IMR-90 (cell line): ENCODE measurements at regions not wholly inside any gene's neighbourhood (a gene's known extent, or its start where the extent isn't known, plus 50 kb on each side); places are given as distances from the start of the nearest gene placed in this dataset.

Source experiments
- ATAC-seq: fragments of 200-7000 bp; cut with Tn5 transposase; 2 replicates; pipeline ENCODE4 v1.9.1; 2020; ENCODE audit warnings: low read depth, mild to moderate bottlenecking, moderate library complexity
- BruUV-seq: library from RNA; stranded (reverse); fragments of 400-500 nt; replicated peaks from 2 replicates; lab custom pipeline; 2021; lab: Mats Ljungman, UMichigan
- CTCF ChIA-PET: fragments of 300-600 bp; formaldehyde crosslinking; extraction: SDS; loops from one replicate; lab custom pipeline; 2021; ENCODE audit warnings: antibody characterized with exemption; lab: Yijun Ruan, JAX
- POLR2A ChIA-PET: fragments of 300-600 bp; sonication (Branson Sonifier 250); formaldehyde crosslinking; loops from one replicate; lab custom pipeline; 2022; ENCODE audit warnings: antibody characterized with exemption; ENCODE audit not compliant: unreplicated experiment; lab: Charles Lee
- DNase-seq: peaks from one replicate; pipeline ENCODE4 v3.0.0; 2013
- H2AFZ ChIP-seq: replicated peaks from 2 replicates; pipeline ENCODE3; 2013; ENCODE audit warnings: low read length, mild to moderate bottlenecking; ENCODE audit not compliant: poor library complexity
- H2AK5ac ChIP-seq: 2 replicates; pipeline ENCODE4 v1.6.1; 2013; ENCODE audit warnings: low read depth, low read length, inconsistent platforms
- H2AK9ac ChIP-seq: replicated peaks from 2 replicates; pipeline ENCODE3; 2013; ENCODE audit warnings: mild to moderate bottlenecking, low read depth, low read length, moderate library complexity; ENCODE audit not compliant: poor library complexity
- H2BK120ac ChIP-seq: 2 replicates; pipeline ENCODE4 v1.6.1; 2013; ENCODE audit warnings: low read depth, low read length, inconsistent platforms
- H2BK15ac ChIP-seq: 3 replicates; pipeline ENCODE4 v1.6.1; 2013; ENCODE audit warnings: low read depth, low read length, inconsistent platforms
- H2BK20ac ChIP-seq: 2 replicates; pipeline ENCODE4 v1.6.1; 2013; ENCODE audit warnings: low read depth, mild to moderate bottlenecking, inconsistent platforms, low read length, moderate library complexity
- H2BK5ac ChIP-seq: 2 replicates; pipeline ENCODE4 v1.6.1; 2013; ENCODE audit warnings: mild to moderate bottlenecking, low read depth, low read length, inconsistent platforms; ENCODE audit not compliant: poor library complexity, severe bottlenecking
- H3K14ac ChIP-seq: replicated peaks from 2 replicates; pipeline ENCODE4 v1.6.1; 2013; ENCODE audit warnings: low read depth, low read length, inconsistent platforms
- H3K18ac ChIP-seq: 2 replicates; pipeline ENCODE4 v1.6.1; 2013; ENCODE audit warnings: low read depth, low read length, control low read depth
- H3K23ac ChIP-seq: 2 replicates; pipeline ENCODE4 v1.6.1; 2013; ENCODE audit warnings: low read depth, low read length, inconsistent platforms
- H3K27ac ChIP-seq: 2 replicates; pipeline ENCODE4 v1.5.1; 2013; ENCODE audit warnings: mild to moderate bottlenecking, control low read depth, low read length; ENCODE audit not compliant: insufficient read depth
- H3K27me3 ChIP-seq: 2 replicates; pipeline ENCODE4 v1.6.1; 2013; ENCODE audit warnings: low read length; ENCODE audit not compliant: control insufficient read depth, insufficient read depth
- H3K36me3 ChIP-seq: 2 replicates; pipeline ENCODE4 v1.6.1; 2013; ENCODE audit warnings: low read length, mixed read lengths; ENCODE audit not compliant: control insufficient read depth, insufficient read depth
- H3K4ac ChIP-seq: 2 replicates; pipeline ENCODE4 v1.6.1; 2013; ENCODE audit warnings: low read depth, low read length, inconsistent platforms
- H3K4me1 ChIP-seq: 2 replicates; pipeline ENCODE4 v1.6.1; 2013; ENCODE audit warnings: low read length, mixed read lengths; ENCODE audit not compliant: control insufficient read depth, insufficient read depth
- H3K4me2 ChIP-seq: 2 replicates; pipeline ENCODE4 v1.6.1; 2013; ENCODE audit warnings: low read depth, mild to moderate bottlenecking, control low read depth, low read length, moderate library complexity
- H3K4me3 ChIP-seq: 2 replicates; pipeline ENCODE4 v1.5.1; 2013; ENCODE audit warnings: low read depth, mild to moderate bottlenecking, control low read depth, low read length, moderate library complexity; ENCODE audit not compliant: insufficient read depth
- H3K56ac ChIP-seq: 2 replicates; pipeline ENCODE4 v1.6.1; 2013; ENCODE audit warnings: low read length, inconsistent platforms; ENCODE audit not compliant: insufficient read depth; ENCODE audit errors: extremely low read depth
- H3K79me1 ChIP-seq, 2 experiments: 2 replicates each; pipeline ENCODE4 v1.6.1; 2013; ENCODE audit warnings: low read length in 2 of 2, inconsistent platforms in 1 of 2, low read depth in 1 of 2
- H3K9ac ChIP-seq: 2 replicates; pipeline ENCODE4 v1.6.1; 2013; ENCODE audit warnings: low read depth, low read length, control low read depth
- H3K9me1 ChIP-seq: 2 replicates; pipeline ENCODE4 v1.6.1; 2013; ENCODE audit warnings: low read length, inconsistent platforms; ENCODE audit not compliant: insufficient read depth
- H3K9me3 ChIP-seq: 2 replicates; pipeline ENCODE4 v1.6.1; 2013; ENCODE audit warnings: low read length; ENCODE audit not compliant: control insufficient read depth, insufficient read depth
- H4K20me1 ChIP-seq: 2 replicates; pipeline ENCODE4 v1.6.1; 2013; ENCODE audit warnings: low read length, inconsistent platforms; ENCODE audit not compliant: insufficient read depth
- H4K5ac ChIP-seq: 2 replicates; pipeline ENCODE4 v1.6.1; 2013; ENCODE audit warnings: mild to moderate bottlenecking, low read depth, low read length, control low read depth
- H4K8ac ChIP-seq, 2 experiments: 2 replicates each; pipeline ENCODE4 v1.6.1; 2013; ENCODE audit warnings: low read depth in 2 of 2, low read length in 2 of 2, control low read depth in 1 of 2, inconsistent platforms in 1 of 2
- H4K91ac ChIP-seq: 2 replicates; pipeline ENCODE4 v1.6.1; 2013; ENCODE audit warnings: low read depth, low read length, inconsistent platforms; ENCODE audit not compliant: insufficient read depth
- BHLHE40 ChIP-seq: fragments of 150-350 bp; IDR thresholded peaks from 2 replicates; pipeline ENCODE4 v1.6.1; 2016; ENCODE audit warnings: mild to moderate bottlenecking, low read depth, low read length
- CEBPB ChIP-seq: IDR thresholded peaks from 2 replicates; pipeline ENCODE4 v1.6.1; 2012; ENCODE audit warnings: low read depth, low read length, improper control_type of control experiment
- CHD1 ChIP-seq: IDR thresholded peaks from 2 replicates; pipeline ENCODE4 v1.6.1; 2012; ENCODE audit warnings: low read depth, low read length, improper control_type of control experiment
- CTCF ChIP-seq: conservative IDR thresholded peaks from 2 replicates; pipeline ENCODE4 v1.5.1; 2012; ENCODE audit warnings: mild to moderate bottlenecking, low read depth, low read length, improper control_type of control experiment
- ELK1 ChIP-seq: fragments of 150-350 bp; IDR thresholded peaks from 2 replicates; pipeline ENCODE4 v1.6.1; 2016; ENCODE audit warnings: low read depth, mild to moderate bottlenecking, low read length, moderate library complexity, borderline replicate concordance
- FOS ChIP-seq: fragments of 150-350 bp; IDR thresholded peaks from 2 replicates; pipeline ENCODE4 v1.6.1; 2016; ENCODE audit warnings: low read depth, low read length
- MAFK ChIP-seq: IDR thresholded peaks from 2 replicates; pipeline ENCODE4 v1.6.1; 2012; ENCODE audit warnings: low read depth, low read length, improper control_type of control experiment
- MAZ ChIP-seq: IDR thresholded peaks from 2 replicates; pipeline ENCODE4 v1.6.1; 2012; ENCODE audit warnings: low read depth, mild to moderate bottlenecking, low read length, improper control_type of control experiment, moderate library complexity, borderline replicate concordance
- MXI1 ChIP-seq: IDR thresholded peaks from 2 replicates; pipeline ENCODE4 v1.6.1; 2012; ENCODE audit warnings: low read depth, mild to moderate bottlenecking, low read length, moderate library complexity, borderline replicate concordance
- NFE2L2 ChIP-seq: fragments of 150-350 bp; IDR thresholded peaks from 2 replicates; pipeline ENCODE4 v1.6.1; 2016; ENCODE audit warnings: low read depth, mild to moderate bottlenecking, low read length
- POLR2A ChIP-seq: IDR thresholded peaks from 2 replicates; pipeline ENCODE4 v1.6.1; 2012; ENCODE audit warnings: mild to moderate bottlenecking, low read depth, low read length
- RAD21 ChIP-seq: IDR thresholded peaks from 2 replicates; pipeline ENCODE4 v1.6.1; 2012; ENCODE audit warnings: low read length, improper control_type of control experiment
- RCOR1 ChIP-seq: IDR thresholded peaks from 2 replicates; pipeline ENCODE4 v1.6.1; 2012; ENCODE audit warnings: mild to moderate bottlenecking, low read length, improper control_type of control experiment; ENCODE audit not compliant: insufficient replicate concordance
- RFX5 ChIP-seq: IDR thresholded peaks from 2 replicates; pipeline ENCODE4 v1.8.0; 2012; ENCODE audit warnings: low read depth, mild to moderate bottlenecking, low read length, moderate library complexity
- SMC3 ChIP-seq: fragments of 150-350 bp; IDR thresholded peaks from 2 replicates; pipeline ENCODE4 v1.6.1; 2016; ENCODE audit warnings: low read depth, mild to moderate bottlenecking, antibody characterized with exemption, low read length, moderate library complexity
- USF2 ChIP-seq: fragments of 150-350 bp; IDR thresholded peaks from 2 replicates; pipeline ENCODE4 v1.6.1; 2017; ENCODE audit warnings: mild to moderate bottlenecking, antibody characterized with exemption, low read length, low read depth
- WGBS, 2 experiments: methylation state at CpG; one replicate each; pipeline versions ENCODE4 v1.1.5 to v1.1.7; 2013; ENCODE audit warnings: missing lambda C conversion rate in 2 of 2; ENCODE audit not compliant: insufficient read length in 1 of 2; ENCODE audit errors: extremely low coverage in 2 of 2; 5-methylcytosine and 5-hydroxymethylcytosine counted together
- dilution Hi-C: fragments of 300-500 bp; cut with HindIII; formaldehyde crosslinking; loops from one replicate; pipeline ENCODE4 v1.14.3; 2018; ENCODE audit warnings: low sequenced_read_pairs; ENCODE audit not compliant: unreplicated experiment
- in situ Hi-C: fragments of 300-500 bp; cut with MboI; formaldehyde crosslinking; loops from 3 replicates; pipeline ENCODE4 v1.14.3; 2019; ENCODE audit warnings: low sequenced_read_pairs, inconsistent platforms, mixed read lengths
- intact Hi-C: fragments of 100-400 bp; cut with micrococcal nuclease; formaldehyde crosslinking; loops from 2 replicates; pipeline ENCODE4 v1.10.0; 2022

GRCh38 chr14:76664790-76665189, 96.5 kb upstream of the VASH1 start:
- H3K36me3 ChIP-seq, result no peaks in the 10 kb centered on the region
- no peak overlapping the region for H3K9ac ChIP-seq
- H3K9me1 ChIP-seq, result no peaks in the 10 kb centered on the region
- no peak overlapping the region for H3K4me2 ChIP-seq
- ChIA-PET POLR2A (interaction anchor here (0.6 kb wide), 1 partner anchor 12 kb away, joined by 3 read pairs; no protein-coding TSS in a partner anchor), CTCF (no interaction called here)
- H4K91ac ChIP-seq, result no peak overlapping the region
- no peaks in the 10 kb centered on the region for H3K79me1 ChIP-seq
- H3K27ac ChIP-seq, result no peak overlapping the region
- no peak for TF ChIP-seq ELK1
- TF ChIP-seq MXI1, result no peak
- TF ChIP-seq BHLHE40, result no peak
- TF ChIP-seq CEBPB, result no peak
- no peak for TF ChIP-seq CTCF
- no peak for TF ChIP-seq MAFK
- TF ChIP-seq POLR2A, result no peak
- TF ChIP-seq NFE2L2, result no peak
- TF ChIP-seq CHD1, result no peak
- no peak for TF ChIP-seq USF2
- no peak for TF ChIP-seq RCOR1
- TF ChIP-seq RFX5, result no peak
- TF ChIP-seq RAD21, result no peak
- no peak for TF ChIP-seq FOS
- TF ChIP-seq SMC3, result no peak
- no peak for TF ChIP-seq MAZ
- H3K18ac ChIP-seq, result no peak overlapping the region
- no TSS peak for BruUV-seq
- no peak overlapping the region for H2BK5ac ChIP-seq
- H3K56ac ChIP-seq, result no peak overlapping the region
- H3K14ac ChIP-seq, result no peak overlapping the region
- intact Hi-C loops (no loop called here), in situ Hi-C loops (no loop called here), dilution Hi-C loops (no loop called here)
- no peak overlapping the region for H3K4me3 ChIP-seq
- H3K27me3 ChIP-seq, result no peaks in the 10 kb centered on the region
- H4K8ac ChIP-seq, result no peak overlapping the region
- H2AFZ ChIP-seq, result no peak overlapping the region
- no peak overlapping the region for H2BK15ac ChIP-seq
- H4K20me1 ChIP-seq, result no peaks in the 10 kb centered on the region
- ATAC-seq (no peak), DNase-seq (no peak)
- no peak overlapping the region for H2AK9ac ChIP-seq
- no peak overlapping the region for H3K4ac ChIP-seq
- no peak overlapping the region for H2BK120ac ChIP-seq
- H2BK20ac ChIP-seq, result no peak overlapping the region
- H3K4me1 ChIP-seq, result no peaks in the 10 kb centered on the region
- 44% methylated on average over 3 of the region's 4 CpGs; no CpG with 5 or more reads in 1 of the 2 experiments for WGBS, 2 experiments
- H3K9me3 ChIP-seq, result no peaks in the 10 kb centered on the region
- no peak overlapping the region for H3K23ac ChIP-seq
- no peak overlapping the region for H2AK5ac ChIP-seq
- H4K5ac ChIP-seq, result no peak overlapping the region
